PC-3 (cell line): ENCODE measurements at regions not wholly inside any gene's neighbourhood (a gene's known extent, or its start where the extent isn't known, plus 50 kb on each side); places are given as distances from the start of the nearest gene placed in this dataset.
"Not testable (repeated sequence)": the region's sequence is repeated elsewhere in the genome, so short reads cannot be mapped to it uniquely, and the experiment has no call there.

Experiments used
- EZH2 ChIP-seq: fragments of 300-600 bp; sonication (generic); IDR thresholded peaks from one replicate; pipeline ENCODE4 v1.6.1; 2017; ENCODE audit warnings: antibody characterized with exemption, mild to moderate bottlenecking, low read length; ENCODE audit not compliant: unreplicated experiment
- EZH2phosphoT487 ChIP-seq: fragments of 300-600 bp; sonication (generic); IDR thresholded peaks from 2 replicates; pipeline ENCODE4 v1.6.1; 2018; ENCODE audit warnings: mild to moderate bottlenecking, antibody characterized with exemption, low read length, borderline replicate concordance
- TF ChIP-seq, protein P1 (sequence below): fragments of 300-600 bp; sonication (generic); conservative IDR thresholded peaks from 2 replicates; pipeline ENCODE4 v1.5.1; 2017; ENCODE audit warnings: antibody characterized with exemption, low read depth, mild to moderate bottlenecking, low read length

DNA sequence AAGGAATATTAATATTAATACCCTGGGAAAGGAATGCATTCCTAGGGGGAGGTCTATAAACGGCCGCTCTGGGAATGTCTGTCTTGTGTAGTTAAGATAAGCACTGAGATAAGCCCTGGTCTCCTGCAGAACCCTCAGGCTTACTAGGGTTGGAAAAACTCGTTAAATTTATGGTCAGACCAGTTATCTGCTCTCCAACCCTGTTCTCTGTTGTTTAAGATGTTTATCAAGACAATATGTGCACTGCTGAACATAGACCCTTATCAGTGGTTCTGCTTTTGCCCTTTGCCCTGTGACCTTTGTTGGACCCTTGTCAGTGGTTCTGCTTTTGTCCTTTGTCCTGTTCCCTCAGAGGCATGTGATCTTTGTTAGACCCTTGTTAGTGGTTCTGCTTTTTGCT lies 1276.7 kb upstream of the ALCAM start:
- TF ChIP-seq, protein P1, sequence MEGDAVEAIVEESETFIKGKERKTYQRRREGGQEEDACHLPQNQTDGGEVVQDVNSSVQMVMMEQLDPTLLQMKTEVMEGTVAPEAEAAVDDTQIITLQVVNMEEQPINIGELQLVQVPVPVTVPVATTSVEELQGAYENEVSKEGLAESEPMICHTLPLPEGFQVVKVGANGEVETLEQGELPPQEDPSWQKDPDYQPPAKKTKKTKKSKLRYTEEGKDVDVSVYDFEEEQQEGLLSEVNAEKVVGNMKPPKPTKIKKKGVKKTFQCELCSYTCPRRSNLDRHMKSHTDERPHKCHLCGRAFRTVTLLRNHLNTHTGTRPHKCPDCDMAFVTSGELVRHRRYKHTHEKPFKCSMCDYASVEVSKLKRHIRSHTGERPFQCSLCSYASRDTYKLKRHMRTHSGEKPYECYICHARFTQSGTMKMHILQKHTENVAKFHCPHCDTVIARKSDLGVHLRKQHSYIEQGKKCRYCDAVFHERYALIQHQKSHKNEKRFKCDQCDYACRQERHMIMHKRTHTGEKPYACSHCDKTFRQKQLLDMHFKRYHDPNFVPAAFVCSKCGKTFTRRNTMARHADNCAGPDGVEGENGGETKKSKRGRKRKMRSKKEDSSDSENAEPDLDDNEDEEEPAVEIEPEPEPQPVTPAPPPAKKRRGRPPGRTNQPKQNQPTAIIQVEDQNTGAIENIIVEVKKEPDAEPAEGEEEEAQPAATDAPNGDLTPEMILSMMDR, result not testable (repeated sequence)
- TF ChIP-seq EZH2, EZH2phosphoT487: not testable (repeated sequence)
